Adipocyte (in vitro differentiated cells): ENCODE measurements at regions not wholly inside any gene's neighbourhood (a gene's known extent, or its start where the extent isn't known, plus 50 kb on each side); places are given as distances from the start of the nearest gene placed in this dataset.
A peak's percentile ranks its signal among the peaks of the same experiment; 100 is the strongest.
"Not testable (repeated sequence)": the region's sequence is repeated elsewhere in the genome, so short reads cannot be mapped to it uniquely, and the experiment has no call there.

Experiments
- DNase-seq: peaks from one replicate; pipeline ENCODE4 v3.0.0-alpha.2; 2015; ENCODE audit warnings: low read depth
- H3K27me3 ChIP-seq: replicated peaks from 2 replicates; pipeline ENCODE4 v1.7.0; 2013; ENCODE audit warnings: mild to moderate bottlenecking, low read length, moderate library complexity; ENCODE audit not compliant: control insufficient read depth, insufficient read depth
- H3K36me3 ChIP-seq: 2 replicates; pipeline ENCODE4 v1.7.0; 2013; ENCODE audit warnings: low read length, mild to moderate bottlenecking, moderate library complexity; ENCODE audit not compliant: control insufficient read depth, insufficient read depth, severe bottlenecking
- H3K4me1 ChIP-seq: 2 replicates; pipeline ENCODE4 v1.7.0; 2013; ENCODE audit warnings: mild to moderate bottlenecking, low read length, moderate library complexity; ENCODE audit not compliant: control insufficient read depth, insufficient read depth
- H3K4me3 ChIP-seq: 2 replicates; pipeline ENCODE4 v1.7.0; 2013; ENCODE audit warnings: mild to moderate bottlenecking, low read length, moderate library complexity
- H3K9ac ChIP-seq: 2 replicates; pipeline ENCODE4 v1.7.0; 2013; ENCODE audit warnings: mild to moderate bottlenecking, low read length, moderate library complexity
- H3K9me3 ChIP-seq: 2 replicates; pipeline ENCODE4 v1.7.0; 2013; ENCODE audit warnings: mild to moderate bottlenecking, low read length, moderate library complexity; ENCODE audit not compliant: control insufficient read depth

DNA sequence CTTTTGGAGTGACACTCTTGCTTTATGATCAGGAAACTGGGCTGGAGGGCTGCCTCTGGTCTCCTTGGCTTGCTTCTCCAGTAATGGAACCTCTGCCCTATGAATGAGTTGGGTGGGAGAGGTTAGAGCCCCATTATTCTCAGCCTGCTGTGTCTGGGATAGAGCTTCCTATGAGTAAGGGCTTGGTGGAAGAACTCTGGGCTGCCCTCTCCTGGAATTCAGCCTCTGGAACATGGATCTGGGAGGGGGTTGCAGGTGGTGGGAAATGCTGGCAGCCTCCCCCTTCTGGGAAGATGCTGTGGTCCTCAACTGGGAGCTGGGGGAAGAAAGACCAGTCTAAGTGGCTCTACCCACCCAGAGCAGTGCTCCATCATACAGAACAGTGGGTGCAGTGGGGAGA lies 81.8 kb upstream of the SYN3 start:
- no peaks in the 10 kb centered on the region for H3K4me1 ChIP-seq

DNA sequence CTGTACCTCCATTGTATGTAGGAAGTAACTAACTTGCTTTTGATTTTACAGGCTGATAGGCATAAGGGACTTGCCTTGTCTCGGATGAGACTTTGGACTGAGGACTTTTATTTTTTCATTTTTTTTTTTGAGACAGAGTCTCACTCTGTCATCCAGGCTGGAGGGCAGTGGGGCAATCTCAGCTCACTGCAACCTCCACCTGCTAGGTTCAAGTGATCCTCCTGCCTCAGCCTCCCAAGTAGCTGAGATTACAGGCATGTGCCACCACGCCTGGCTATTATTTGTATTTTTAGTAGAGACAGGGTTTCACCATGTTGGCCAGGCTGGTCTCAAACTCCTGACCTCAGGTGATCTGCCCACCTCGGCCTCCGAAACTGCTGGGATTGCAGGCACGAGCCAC lies 80.2 kb upstream of the SYN3 start:
- not testable (repeated sequence) for H3K4me3 ChIP-seq, DNase-seq, H3K27me3 ChIP-seq, H3K9ac ChIP-seq, H3K4me1 ChIP-seq, H3K9me3 ChIP-seq, H3K36me3 ChIP-seq

More for the DNA sequence above, 81.8 kb upstream of the SYN3 start:
- Histone ChIP-seq H3K9ac (no peak overlapping the region), H3K27me3 (peaks cover 3% of the 10 kb centered on the region), H3K4me3 (no peak overlapping the region), H3K36me3 (no peaks in the 10 kb centered on the region), H3K9me3 (peaks cover 3% of the 10 kb centered on the region)
- DNase-seq = no peak

DNA sequence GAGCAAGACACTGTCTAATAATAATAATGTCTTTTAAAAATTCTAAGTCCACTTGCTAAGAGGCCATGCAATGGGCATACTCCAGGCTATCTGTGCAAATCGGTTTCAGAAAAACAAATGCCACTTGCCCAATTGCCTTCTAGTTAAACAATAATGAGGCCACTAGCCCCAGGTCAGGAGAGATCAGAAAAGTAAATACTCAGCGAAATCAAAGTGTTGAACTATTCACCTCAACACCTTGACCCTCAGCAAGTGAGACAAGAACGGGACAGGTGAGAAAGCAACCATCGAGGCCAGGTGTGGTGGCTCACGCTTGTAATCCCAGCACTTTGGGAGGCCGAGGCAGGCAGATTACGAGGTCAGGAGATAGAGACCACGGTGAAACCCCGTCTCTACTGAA lies 72.3 kb upstream of the SYN3 start:
- no peaks in the 10 kb centered on the region for H3K36me3 ChIP-seq
- H3K4me1 ChIP-seq = no peaks in the 10 kb centered on the region
- H3K4me3 ChIP-seq = no peak overlapping the region
- H3K9ac ChIP-seq = no peak overlapping the region
- no peaks in the 10 kb centered on the region for H3K9me3 ChIP-seq
- no peak for DNase-seq
- peaks cover 3% of the 10 kb centered on the region for H3K27me3 ChIP-seq

- H3K9ac ChIP-seq = no peak overlapping the region
- H3K4me1 ChIP-seq = no peaks in the 10 kb centered on the region
- no peak overlapping the region for H3K4me3 ChIP-seq
- H3K9me3 ChIP-seq = no peaks in the 10 kb centered on the region
- H3K27me3 ChIP-seq = peaks cover 5% of the 10 kb centered on the region
- H3K36me3 ChIP-seq = no peaks in the 10 kb centered on the region
- DNase-seq = no peak
Measured at GRCh38 chr22:33129621-33130020, 71.4 kb upstream of the SYN3 start.

- DNase-seq = peak; percentile 33
- H3K27me3 ChIP-seq = peaks cover 9% of the 10 kb centered on the region
- H3K9ac ChIP-seq = no peak overlapping the region
- no peaks in the 10 kb centered on the region for H3K36me3 ChIP-seq
- H3K4me1 ChIP-seq = no peaks in the 10 kb centered on the region
- no peaks in the 10 kb centered on the region for H3K9me3 ChIP-seq
- no peak overlapping the region for H3K4me3 ChIP-seq
Measured at GRCh38 chr22:33126881-33127280, 68.7 kb upstream of the SYN3 start.

DNA sequence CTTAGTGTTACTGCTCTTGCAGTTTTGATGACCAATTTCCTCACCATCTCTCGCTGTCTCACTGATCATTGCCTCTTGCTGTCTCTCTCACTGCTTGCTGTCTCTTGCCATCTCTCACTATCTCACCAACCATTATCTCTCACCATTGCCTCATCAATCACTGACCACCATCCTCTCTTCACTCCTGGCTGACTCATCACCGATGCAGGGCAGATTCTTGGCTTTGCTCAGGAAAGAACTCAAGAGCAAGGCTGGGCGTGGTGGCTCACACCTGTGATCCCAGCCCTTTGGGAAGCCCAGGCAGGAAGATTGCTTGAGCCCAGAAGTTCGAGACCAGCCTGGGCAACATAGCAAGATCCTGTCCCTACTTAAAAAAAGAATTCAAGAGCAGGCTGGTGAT lies 66.3 kb upstream of the SYN3 start:
- H3K4me3 ChIP-seq = no peak overlapping the region
- peaks cover 9% of the 10 kb centered on the region for H3K27me3 ChIP-seq
- H3K9me3 ChIP-seq = no peaks in the 10 kb centered on the region
- no peaks in the 10 kb centered on the region for H3K4me1 ChIP-seq
- no peaks in the 10 kb centered on the region for H3K36me3 ChIP-seq
- no peak for DNase-seq
- H3K9ac ChIP-seq = no peak overlapping the region

DNA sequence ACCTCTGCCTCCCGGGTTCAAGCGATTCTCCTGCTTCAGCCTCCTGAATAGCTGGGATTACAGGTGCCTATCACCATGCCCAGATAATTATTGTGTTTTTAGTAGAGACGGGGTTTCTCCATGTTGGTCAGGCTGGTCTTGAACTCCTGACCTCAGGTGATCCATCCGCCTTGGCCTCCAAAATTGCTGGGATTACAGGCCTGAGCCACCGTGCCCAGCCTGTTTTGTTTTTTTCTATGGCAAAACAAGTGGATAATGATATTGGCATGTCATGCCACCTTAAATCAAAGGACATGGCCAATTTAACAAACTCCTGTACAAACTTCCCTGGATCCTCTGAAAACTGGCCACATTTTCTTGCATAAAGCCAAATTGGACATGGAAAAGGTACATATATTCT lies 64.3 kb upstream of the SYN3 start:
- DNase-seq, H3K4me3 ChIP-seq, H3K9ac ChIP-seq, H3K4me1 ChIP-seq, H3K36me3 ChIP-seq, H3K27me3 ChIP-seq, H3K9me3 ChIP-seq: not testable (repeated sequence)

- H3K4me3 ChIP-seq = no peak overlapping the region
- H3K9me3 ChIP-seq = no peaks in the 10 kb centered on the region
- no peaks in the 10 kb centered on the region for H3K36me3 ChIP-seq
- no peaks in the 10 kb centered on the region for H3K4me1 ChIP-seq
- DNase-seq = no peak
- no peak overlapping the region for H3K9ac ChIP-seq
- no peaks in the 10 kb centered on the region for H3K27me3 ChIP-seq
Measured at GRCh38 chr22:33119044-33119443, 60.9 kb upstream of the SYN3 start.

DNA sequence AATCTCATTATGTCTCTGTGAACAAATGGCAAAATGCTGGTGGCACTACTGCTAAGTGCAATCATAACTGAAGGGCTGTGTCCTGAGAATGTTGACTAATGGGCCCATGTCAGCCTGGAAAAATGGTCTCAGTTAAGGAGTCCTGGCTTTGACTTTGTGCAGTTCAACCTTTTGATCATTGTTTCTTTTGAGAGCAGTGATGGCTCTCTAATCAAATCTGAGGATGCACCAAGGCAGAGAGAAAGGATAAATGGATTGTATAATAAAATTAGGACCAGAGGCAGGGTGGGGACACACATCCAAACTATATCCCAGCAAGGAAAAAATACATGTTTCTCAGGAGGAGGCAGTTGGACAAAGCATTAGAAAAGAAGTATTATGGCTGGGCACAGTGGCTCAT lies 59.6 kb upstream of the SYN3 start:
- no peaks in the 10 kb centered on the region for H3K36me3 ChIP-seq
- no peak for DNase-seq

GRCh38 chr22:33116841-33117547 lies 58.8 kb upstream of the SYN3 start:
- no peaks in the 10 kb centered on the region for H3K27me3 ChIP-seq
- no peak overlapping the region for H3K4me3 ChIP-seq
- no peak overlapping the region for H3K9ac ChIP-seq
- H3K36me3 ChIP-seq = no peaks in the 10 kb centered on the region
- H3K4me1 ChIP-seq = no peaks in the 10 kb centered on the region
- DNase-seq = peak; percentile 14
- no peaks in the 10 kb centered on the region for H3K9me3 ChIP-seq

More for the DNA sequence above, 59.6 kb upstream of the SYN3 start:
- H3K4me3 ChIP-seq = no peak overlapping the region
- no peaks in the 10 kb centered on the region for H3K27me3 ChIP-seq
- no peaks in the 10 kb centered on the region for H3K4me1 ChIP-seq
- H3K9ac ChIP-seq = no peak overlapping the region
- H3K9me3 ChIP-seq = no peaks in the 10 kb centered on the region

DNA sequence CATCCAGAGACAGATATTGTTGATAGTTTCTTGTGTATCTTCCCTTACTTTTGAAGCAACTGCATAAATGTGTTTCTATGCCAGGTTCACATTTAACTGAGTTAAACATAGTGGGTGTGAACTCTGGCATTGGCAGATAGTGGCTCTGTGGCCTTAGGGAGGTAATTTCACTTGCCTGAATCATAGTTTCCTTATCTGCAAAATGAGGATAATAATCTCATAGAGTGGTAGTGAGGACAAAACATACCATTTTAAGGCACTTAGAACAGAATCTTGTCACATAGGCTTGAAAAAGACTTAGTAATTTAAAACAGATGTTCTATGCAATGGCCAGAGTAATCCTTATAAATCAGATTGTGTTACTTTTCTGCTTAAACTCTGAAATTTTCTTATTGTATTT lies 56.4 kb upstream of the SYN3 start:
- H3K36me3 ChIP-seq = no peaks in the 10 kb centered on the region
- H3K9me3 ChIP-seq = no peaks in the 10 kb centered on the region
- no peak overlapping the region for H3K9ac ChIP-seq
- DNase-seq = peak; percentile 44
- no peak overlapping the region for H3K4me3 ChIP-seq
- H3K4me1 ChIP-seq = no peaks in the 10 kb centered on the region
- H3K27me3 ChIP-seq = no peaks in the 10 kb centered on the region

- no peaks in the 10 kb centered on the region for H3K27me3 ChIP-seq
- no peak for DNase-seq
- H3K36me3 ChIP-seq = no peaks in the 10 kb centered on the region
- no peak overlapping the region for H3K9ac ChIP-seq
- no peak overlapping the region for H3K4me3 ChIP-seq
- H3K4me1 ChIP-seq = no peaks in the 10 kb centered on the region
- H3K9me3 ChIP-seq = no peaks in the 10 kb centered on the region
Measured at GRCh38 chr22:33112580-33112979, 54.4 kb upstream of the SYN3 start.
